Aorta (tissue), 5 donors: ENCODE measurements at regions not wholly inside any gene's neighbourhood (a gene's known extent, or its start where the extent isn't known, plus 50 kb on each side); places are given as distances from the start of the nearest gene placed in this dataset.
A peak's percentile ranks its signal among the peaks of the same experiment; 100 is the strongest.

ENCODE experiments used
- ATAC-seq: fragments of 200-7000 bp; cut with Tn5 transposase; one replicate; pipeline ENCODE4 v1.9.1; 2022; ENCODE audit warnings: moderate library complexity; ENCODE audit not compliant: low FRiP score
- DNase-seq, 2 donors: peaks; one replicate each; pipeline ENCODE4 v3.0.0-alpha.2; 2020
- H3K27ac ChIP-seq, 2 donors: one replicate each; pipeline ENCODE4 v1.5.1; 2013; ENCODE audit warnings: low read length in 2 of 2, mild to moderate bottlenecking in 2 of 2, moderate library complexity in 2 of 2, control low read depth in 1 of 2, inconsistent platforms in 1 of 2, low read depth in 1 of 2
- H3K27me3 ChIP-seq, 2 donors: one replicate each; pipeline ENCODE4 v1.6.1; 2013; ENCODE audit warnings: control low read depth in 1 of 2, low read length in 1 of 2, mild to moderate bottlenecking in 1 of 2, moderate library complexity in 1 of 2; ENCODE audit not compliant: insufficient read depth in 2 of 2, control insufficient read depth in 1 of 2
- H3K36me3 ChIP-seq, 2 donors: one replicate each; pipeline ENCODE4 v1.6.1; 2013; ENCODE audit warnings: control low read depth in 1 of 2, low read length in 1 of 2, mild to moderate bottlenecking in 1 of 2; ENCODE audit not compliant: insufficient read depth in 2 of 2, control insufficient read depth in 1 of 2
- H3K4me1 ChIP-seq, 2 donors: one replicate each; pipeline ENCODE4 v1.6.1; 2013; ENCODE audit warnings: low read length in 2 of 2, control low read depth in 1 of 2, mild to moderate bottlenecking in 1 of 2, moderate library complexity in 1 of 2; ENCODE audit not compliant: insufficient read depth in 2 of 2, control insufficient read depth in 1 of 2
- H3K4me3 ChIP-seq, 2 donors: one replicate each; pipeline ENCODE4 v1.5.1; 2013; ENCODE audit warnings: low read length in 2 of 2, control low read depth in 1 of 2, mild to moderate bottlenecking in 1 of 2
- H3K9me3 ChIP-seq: one replicate; pipeline ENCODE4 v1.6.1; 2013; ENCODE audit warnings: mild to moderate bottlenecking, low read length; ENCODE audit not compliant: control insufficient read depth
- WGBS, 2 donors: extraction: QIAGEN DNeasy Blood & Tissue Kit; methylation state at CpG; one replicate each; pipeline ENCODE4 v1.1.7; 2013; 5-methylcytosine and 5-hydroxymethylcytosine counted together
- intact Hi-C, 2 donors: fragments of 100-400 bp; cut with DNase I; formaldehyde crosslinking; loops; one replicate each; pipeline versions ENCODE4 v1.14.2 to v1.15.0; 2022
- donor health status: healthy with polysubstance abuse.
- donor health status: Bipolar disorder and iron deficiency.
- donor health status: DM: no; HTN: no; CAD: no.
- donor health status: DM: no; HTN: no; CAD: no.
- donor health status: DM: yes; HTN: yes; CAD: no.

DNA sequence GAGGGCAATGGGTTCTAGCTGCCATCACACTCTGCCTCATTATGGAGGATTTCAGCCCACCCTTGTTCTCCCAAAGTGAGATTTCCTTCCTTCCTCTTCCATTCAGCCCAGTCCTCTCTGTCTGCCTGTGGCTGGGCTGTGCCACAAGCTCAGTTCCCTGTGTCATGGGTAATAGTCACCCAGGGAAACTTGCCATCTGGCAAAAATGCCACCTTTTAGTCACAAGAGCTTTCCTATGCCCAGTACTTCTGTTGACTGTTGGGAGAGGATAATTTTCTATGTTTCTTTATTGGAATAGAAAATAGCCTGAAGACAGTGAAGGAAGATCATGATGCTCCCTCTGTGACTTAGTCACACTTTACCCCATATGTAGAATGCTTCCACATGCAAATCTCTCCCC lies 71.4 kb downstream of the TLR4 start:
- Histone ChIP-seq H3K27ac (peak overlapping the region in 1 of 2 donors; percentile 19), H3K4me1 (peaks cover 0 to 8% of the 10 kb centered on the region in 2 donors), H3K27me3 (no peaks in the 10 kb centered on the region), H3K9me3 (no peaks in the 10 kb centered on the region), H3K36me3 (no peaks in the 10 kb centered on the region), H3K4me3 (no peak overlapping the region)
- ATAC-seq, result no peak
- peak in 1 of 2 donors; percentile 40 for DNase-seq
- intact Hi-C loops, result loop anchor here in 1 of 2 donors (5.0 kb wide), 1 partner anchor 73 kb away; the partner anchor contains the start of gene TLR4

DNA sequence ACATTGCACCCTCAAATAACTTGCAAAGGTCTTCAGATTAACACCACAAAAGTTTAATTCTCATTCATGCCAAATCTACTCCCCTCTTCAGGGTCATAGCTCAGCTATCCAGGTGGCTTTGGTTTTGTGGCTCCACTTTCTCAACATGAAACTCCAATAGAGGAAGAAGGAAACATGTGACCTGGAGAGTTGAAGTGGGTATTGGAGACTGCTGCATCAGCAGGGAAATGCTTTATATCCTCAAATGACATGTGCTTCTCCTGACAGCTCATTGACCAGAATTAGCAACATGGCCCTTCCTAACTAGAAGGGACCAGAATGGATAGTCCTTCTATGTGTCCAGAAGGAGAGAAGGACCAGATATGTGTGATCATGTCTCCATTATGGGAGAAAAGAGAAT lies 73.6 kb downstream of the TLR4 start:
- no peaks in the 10 kb centered on the region for H3K36me3 ChIP-seq
- no peak overlapping the region for H3K27ac ChIP-seq
- intact Hi-C loops, result loop anchor here in 1 of 2 donors (5.0 kb wide), 1 partner anchor 76 kb away; the partner anchor contains the start of gene TLR4
- ATAC-seq (no peak), DNase-seq (no peak)
- peaks cover 0 to 8% of the 10 kb centered on the region in 2 donors for H3K4me1 ChIP-seq
- H3K9me3 ChIP-seq, result no peaks in the 10 kb centered on the region
- H3K27me3 ChIP-seq, result no peaks in the 10 kb centered on the region
- H3K4me3 ChIP-seq, result no peak overlapping the region

DNA sequence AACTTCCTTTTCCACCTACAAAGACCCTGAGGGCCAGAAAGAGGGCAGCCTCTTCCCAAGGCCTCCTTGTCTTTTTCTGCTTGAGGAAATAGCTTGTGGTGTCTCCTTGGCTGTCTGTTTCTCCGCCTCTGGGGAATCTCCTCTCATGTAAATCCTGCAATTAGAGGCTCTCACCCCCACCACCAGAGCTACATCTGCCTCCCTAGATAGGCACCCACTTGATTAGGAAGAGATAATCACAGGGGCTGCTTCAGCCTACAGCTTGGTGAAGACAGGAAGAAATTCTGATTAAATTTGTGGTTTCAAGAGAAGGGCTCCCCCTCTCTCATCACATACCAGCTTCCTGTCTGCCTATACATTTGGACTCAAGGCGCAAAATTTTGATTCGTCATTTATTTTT lies 75.6 kb downstream of the TLR4 start:
- no peak overlapping the region for H3K27ac ChIP-seq
- no peaks in the 10 kb centered on the region for H3K27me3 ChIP-seq
- WGBS, 2 donors, result 80 to 86% methylated on average over 3 of the region's 3 CpGs
- H3K9me3 ChIP-seq, result no peaks in the 10 kb centered on the region
- peaks cover 0 to 8% of the 10 kb centered on the region in 2 donors for H3K4me1 ChIP-seq
- H3K36me3 ChIP-seq, result no peaks in the 10 kb centered on the region
- intact Hi-C loops, result loop anchor here in 1 of 2 donors (5.0 kb wide), 2 partner anchors 77 to 137 kb away; partner anchors contain the start of gene TLR4
- no peak overlapping the region for H3K4me3 ChIP-seq
- DNase-seq, result no peak
- no peak for ATAC-seq

DNA sequence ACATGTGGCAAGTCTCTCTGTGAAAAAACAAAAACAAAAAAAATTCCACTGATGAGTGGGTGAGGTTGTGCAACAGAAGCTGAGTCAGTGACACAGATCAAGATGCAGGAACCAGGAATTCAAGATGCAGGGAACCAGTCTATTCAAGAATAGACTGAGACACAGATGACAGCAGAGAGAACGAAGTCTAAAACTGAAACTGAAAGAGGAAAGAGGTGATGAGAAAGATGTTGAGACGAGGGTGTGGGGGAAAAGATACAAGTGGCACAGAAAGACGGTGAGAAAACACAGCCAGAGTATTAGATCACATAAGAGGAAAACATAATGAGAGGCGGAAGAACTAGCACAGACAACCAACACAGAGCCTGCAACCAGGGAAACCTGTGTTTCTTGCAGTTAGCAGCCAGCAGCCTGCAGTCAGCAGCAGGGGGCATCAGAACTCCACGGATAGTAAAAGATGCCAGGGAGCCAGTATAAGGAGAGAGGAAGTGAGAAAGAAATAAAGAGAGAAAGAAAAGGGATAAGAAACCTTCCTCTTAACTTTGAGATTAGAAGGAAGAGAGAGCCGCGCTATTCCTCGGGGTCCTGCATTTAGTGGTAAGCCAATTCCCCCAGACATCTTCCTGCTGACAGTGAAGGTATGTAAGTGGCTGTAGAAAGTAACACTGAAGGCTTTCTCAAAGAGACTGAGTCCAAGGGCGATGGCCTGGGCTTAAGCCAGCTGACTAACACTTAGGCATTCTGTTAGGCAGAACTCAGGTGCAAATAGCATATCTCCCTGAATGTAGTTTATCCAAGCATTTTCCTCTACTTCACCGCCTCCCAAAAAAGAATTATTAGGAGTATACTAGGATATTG lies 79.0 kb downstream of the TLR4 start:
- peaks cover 0 to 4% of the 10 kb centered on the region in 2 donors for H3K4me1 ChIP-seq
- no peaks in the 10 kb centered on the region for H3K36me3 ChIP-seq
- intact Hi-C loops, result loop anchor here in 1 of 2 donors (5.0 kb wide), 1 partner anchor 141 kb away; no protein-coding TSS in a partner anchor
- ATAC-seq (peak; percentile 88), DNase-seq (peak; percentile 84 to 85)
- H3K4me3 ChIP-seq, result peak overlapping the region; percentile 48 to 72
- no peaks in the 10 kb centered on the region for H3K27me3 ChIP-seq
- H3K9me3 ChIP-seq, result no peaks in the 10 kb centered on the region
- whole genome bisulfite sequencing, 2 donors, result 16 to 18% methylated on average over 10 of the region's 10 CpGs
- H3K27ac ChIP-seq, result no peak overlapping the region

DNA sequence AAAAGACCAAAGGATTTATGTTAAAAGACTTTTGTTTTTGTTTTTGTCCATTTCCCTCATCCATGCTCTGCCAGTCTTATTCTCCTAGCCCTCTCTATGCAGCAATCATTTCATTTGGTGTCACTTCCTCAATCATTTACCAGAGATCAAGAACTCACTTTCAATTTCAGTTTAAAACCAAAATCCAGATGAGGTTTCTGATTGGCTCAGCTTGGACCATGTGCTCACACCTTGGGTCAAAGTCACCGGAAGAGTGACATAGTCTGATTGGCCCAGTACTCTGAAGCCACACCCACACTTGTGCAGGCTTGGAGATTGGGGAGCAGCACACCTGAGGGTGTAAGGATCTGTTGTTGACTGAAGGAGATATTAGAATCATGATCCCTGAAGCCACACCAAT lies 79.6 kb downstream of the TLR4 start:
- WGBS, 2 donors, result 73 to 81% methylated on average over 1 of the region's 1 CpG
- H3K36me3 ChIP-seq, result no peaks in the 10 kb centered on the region
- peak in 1 of 2 donors; percentile 41 for DNase-seq
- no peak overlapping the region for H3K27ac ChIP-seq
- ATAC-seq, result peak; percentile 30
- intact Hi-C loops, result loop anchor here in 1 of 2 donors (5.0 kb wide), 1 partner anchor 142 kb away; no protein-coding TSS in a partner anchor
- no peak overlapping the region for H3K4me3 ChIP-seq
- no peaks in the 10 kb centered on the region for H3K9me3 ChIP-seq
- H3K4me1 ChIP-seq, result peaks cover 0 to 2% of the 10 kb centered on the region in 2 donors
- H3K27me3 ChIP-seq, result no peaks in the 10 kb centered on the region

DNA sequence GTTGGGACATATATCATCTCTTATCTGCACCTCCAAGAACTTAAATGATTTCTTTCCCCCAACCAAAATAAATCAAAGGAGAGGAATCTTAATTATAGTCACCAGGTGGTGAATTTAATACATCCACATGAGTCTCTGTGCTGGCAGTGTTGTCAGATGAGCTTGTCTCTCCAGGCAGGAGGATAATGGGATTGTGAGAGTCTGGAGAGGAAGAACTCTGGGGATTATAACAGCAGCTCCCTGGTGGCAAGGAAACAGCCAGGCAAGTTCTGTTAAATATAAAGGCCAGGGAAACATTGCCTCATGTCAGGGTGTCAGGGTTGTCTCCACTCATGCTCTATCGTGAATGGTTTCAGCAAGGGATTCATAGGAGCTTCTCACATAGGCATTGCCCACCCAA lies 80.8 kb downstream of the TLR4 start:
- intact Hi-C loops, result loop anchor here in 1 of 2 donors (5.0 kb wide), 1 partner anchor 143 kb away; no protein-coding TSS in a partner anchor
- ATAC-seq, result no peak
- no peaks in the 10 kb centered on the region for H3K4me1 ChIP-seq

DNA sequence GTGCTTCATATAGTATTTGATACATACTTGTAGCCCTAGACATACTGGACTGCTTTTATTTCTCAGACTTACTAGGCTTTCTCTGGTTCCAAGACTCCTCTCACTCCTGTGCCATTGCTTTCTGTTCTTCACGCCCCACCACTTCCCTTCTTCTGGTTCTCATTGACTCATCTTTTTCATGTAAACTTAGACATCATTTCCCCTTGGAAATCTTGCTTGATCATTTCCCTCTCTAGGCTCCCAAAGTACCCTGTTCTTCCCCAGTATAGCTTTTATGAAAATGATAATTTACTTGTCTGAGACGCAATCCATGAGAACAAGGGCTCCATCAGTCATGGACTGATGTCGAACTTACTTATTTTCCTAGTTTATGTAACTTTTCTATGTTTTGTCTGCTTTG lies 83.5 kb downstream of the TLR4 start:
- H3K9me3 ChIP-seq, result no peaks in the 10 kb centered on the region
- H3K27me3 ChIP-seq, result no peaks in the 10 kb centered on the region
- intact Hi-C loops, result no loop called here
- no peak for ATAC-seq
- no peaks in the 10 kb centered on the region for H3K4me1 ChIP-seq
- DNase-seq, result no peak
- no peak overlapping the region for H3K4me3 ChIP-seq
- H3K36me3 ChIP-seq, result no peaks in the 10 kb centered on the region
- WGBS, 2 donors, result 59 to 61% methylated on average over 3 of the region's 3 CpGs
- no peak overlapping the region for H3K27ac ChIP-seq

More for the DNA sequence above, 80.8 kb downstream of the TLR4 start:
- H3K4me3 ChIP-seq, result no peak overlapping the region
- H3K36me3 ChIP-seq, result no peaks in the 10 kb centered on the region
- no peaks in the 10 kb centered on the region for H3K9me3 ChIP-seq
- H3K27me3 ChIP-seq, result no peaks in the 10 kb centered on the region
- H3K27ac ChIP-seq, result no peak overlapping the region
- DNase-seq, result no peak
- 55 to 58% methylated on average over 1 of the region's 1 CpG for WGBS, 2 donors

DNA sequence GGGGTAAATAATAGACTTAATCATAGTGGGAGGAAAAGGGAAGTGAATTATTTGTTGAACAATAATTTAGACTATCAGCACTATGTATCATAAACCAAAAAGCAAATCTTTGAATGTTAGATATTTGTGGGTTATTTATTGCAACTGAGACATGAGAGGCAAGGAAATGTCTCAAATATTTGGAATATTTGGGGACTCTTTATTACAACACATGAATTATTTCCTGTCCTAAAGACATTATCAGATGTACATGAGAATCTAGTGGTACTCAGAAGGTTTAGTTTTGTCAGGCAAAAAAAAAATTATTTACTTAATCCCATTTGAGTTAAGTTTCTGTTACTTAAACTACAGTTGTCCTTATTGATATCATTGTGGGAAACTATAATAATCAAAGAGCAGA lies 91.1 kb downstream of the TLR4 start:
- no peaks in the 10 kb centered on the region for H3K4me1 ChIP-seq
- intact Hi-C loops, result no loop called here
- H3K9me3 ChIP-seq, result no peaks in the 10 kb centered on the region
- H3K27ac ChIP-seq, result no peak overlapping the region
- H3K4me3 ChIP-seq, result no peak overlapping the region
- no peak for ATAC-seq
- H3K36me3 ChIP-seq, result no peaks in the 10 kb centered on the region
- no peak for DNase-seq
- no peaks in the 10 kb centered on the region for H3K27me3 ChIP-seq

DNA sequence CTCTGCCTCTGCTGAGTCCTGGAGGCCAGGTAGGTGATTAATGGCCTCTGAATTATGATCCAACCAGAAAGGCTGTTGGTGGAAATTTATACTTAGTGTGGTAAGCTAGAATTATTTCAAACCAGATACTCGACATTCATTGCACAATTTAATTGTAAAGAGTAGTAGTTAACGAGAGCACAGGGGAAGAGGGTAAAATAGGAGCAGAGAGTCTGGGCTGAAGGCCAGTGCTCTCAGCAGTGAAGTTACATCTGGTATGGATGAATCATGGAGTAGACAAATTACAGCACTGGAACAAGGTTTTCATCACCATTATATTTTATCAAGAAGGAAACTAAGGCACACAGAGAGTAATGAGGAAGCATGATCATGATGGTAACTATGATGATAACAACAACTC lies 92.5 kb downstream of the TLR4 start:
- no peak for ATAC-seq
- intact Hi-C loops, result no loop called here
- H3K9me3 ChIP-seq, result no peaks in the 10 kb centered on the region
- WGBS, 2 donors, result 71 to 74% methylated on average over 2 of the region's 2 CpGs
- H3K27me3 ChIP-seq, result no peaks in the 10 kb centered on the region
- H3K4me3 ChIP-seq, result no peak overlapping the region
- H3K27ac ChIP-seq, result no peak overlapping the region
- no peak for DNase-seq
- no peaks in the 10 kb centered on the region for H3K4me1 ChIP-seq
- no peaks in the 10 kb centered on the region for H3K36me3 ChIP-seq
